Activated CD4-positive, alpha-beta memory T cell treated with anti-CD3 and anti-CD28 coated beads, Interleukin-2, amount 10 ng/mL, durations not matched to agents 7 days and 5 days (primary cell): ENCODE measurements at regions not wholly inside any gene's neighbourhood (a gene's known extent, or its start where the extent isn't known, plus 50 kb on each side); places are given as distances from the start of the nearest gene placed in this dataset.

Experiments
- CTCF ChIA-PET: fragments of 350-600 bp; sonication (Branson Sonifier 250); formaldehyde crosslinking; loops from one replicate; lab custom pipeline; 2021; ENCODE audit warnings: antibody characterized with exemption, inconsistent platforms; lab: Charles Lee
- POLR2A ChIA-PET: fragments of 350-600 bp; sonication (Branson Sonifier 250); formaldehyde crosslinking; loops from one replicate; lab custom pipeline; 2021; ENCODE audit warnings: antibody characterized with exemption; lab: Charles Lee
- DNase-seq: peaks from one replicate; pipeline ENCODE4 v3.0.0-alpha.2; 2020
- H3K27ac Mint-ChIP-seq: one replicate; pipeline ENCODE4 v1.8.0; 2021; ENCODE audit warnings: mild to moderate bottlenecking, mixed read lengths
- H3K27me3 Mint-ChIP-seq: one replicate; pipeline ENCODE4 v1.8.0; 2021; ENCODE audit warnings: mixed read lengths
- H3K36me3 Mint-ChIP-seq: one replicate; pipeline ENCODE4 v1.8.0; 2021; ENCODE audit warnings: low read depth, mixed read lengths
- H3K4me1 Mint-ChIP-seq: one replicate; pipeline ENCODE4 v1.8.0; 2021; ENCODE audit warnings: mixed read lengths
- H3K4me3 Mint-ChIP-seq: one replicate; pipeline ENCODE4 v1.8.0; 2021; ENCODE audit warnings: mild to moderate bottlenecking, mixed read lengths
- H3K9me3 Mint-ChIP-seq: one replicate; pipeline ENCODE4 v1.8.0; 2021; ENCODE audit warnings: mixed read lengths

DNA sequence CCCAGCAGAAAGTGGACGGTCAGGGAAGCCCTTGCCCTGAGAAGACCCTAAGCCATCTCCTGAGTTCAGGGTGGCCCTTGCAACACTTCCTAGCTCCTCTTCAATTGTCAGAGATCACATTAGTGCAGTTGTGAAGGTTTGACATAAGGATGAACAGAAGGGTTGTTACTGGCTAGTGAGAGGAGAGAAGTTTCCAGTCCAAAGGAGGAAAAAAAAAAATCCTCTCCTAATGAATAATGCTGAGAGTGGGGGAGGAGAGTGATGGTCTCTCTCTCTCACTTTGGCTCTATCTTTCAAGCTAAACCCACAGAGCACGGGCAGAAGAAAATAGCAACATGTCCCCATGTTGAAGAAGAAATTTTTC is 819.9 kb downstream of the BCL11A start:
- no peak for DNase-seq
- CTCF ChIA-PET: no interaction called here
- no peak overlapping the region for H3K4me3 Mint-ChIP-seq
- no peak overlapping the region for H3K27ac Mint-ChIP-seq
- H3K36me3 Mint-ChIP-seq: no peaks in the 10 kb centered on the region
- no peaks in the 10 kb centered on the region for H3K9me3 Mint-ChIP-seq
- no peaks in the 10 kb centered on the region for H3K27me3 Mint-ChIP-seq
- POLR2A ChIA-PET: no interaction called here
- no peaks in the 10 kb centered on the region for H3K4me1 Mint-ChIP-seq

DNA sequence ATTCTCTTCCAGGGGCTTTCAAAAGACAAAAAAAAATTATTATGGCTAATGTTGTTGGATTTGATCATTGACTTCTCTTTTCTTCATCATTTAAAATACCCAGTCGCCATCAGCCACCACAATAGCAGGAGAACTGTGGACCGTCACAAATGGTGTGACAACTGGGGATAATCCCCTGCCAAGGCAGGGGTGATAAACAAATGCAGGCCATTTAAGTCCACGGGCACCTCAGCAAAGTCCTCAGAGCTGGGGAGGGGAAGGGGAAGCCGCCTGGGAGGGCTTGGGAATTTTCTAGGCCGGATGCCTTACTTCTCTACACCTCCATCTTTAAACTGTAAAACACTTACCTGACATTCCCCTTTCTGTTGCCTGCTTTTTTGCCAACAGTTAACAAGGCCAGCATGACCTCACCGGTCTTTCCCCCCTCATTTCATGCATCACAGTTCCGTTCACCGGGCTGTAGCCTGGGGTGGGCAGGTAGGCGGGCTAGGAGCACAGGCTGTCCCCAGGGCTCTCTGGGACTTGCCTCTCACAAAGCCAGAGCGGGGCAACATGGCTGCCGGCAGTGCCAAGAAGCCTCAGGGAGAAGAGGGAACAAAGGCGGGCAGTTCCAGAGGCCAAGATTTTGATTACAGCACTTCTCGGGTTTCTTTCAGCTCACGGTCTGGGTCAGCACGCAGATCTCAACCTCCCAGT is 820.4 kb downstream of the BCL11A start:
- no peak overlapping the region for H3K27ac Mint-ChIP-seq
- H3K4me1 Mint-ChIP-seq: no peaks in the 10 kb centered on the region
- CTCF ChIA-PET: no interaction called here
- no peak for DNase-seq
- no peaks in the 10 kb centered on the region for H3K27me3 Mint-ChIP-seq
- POLR2A ChIA-PET: no interaction called here
- no peak overlapping the region for H3K4me3 Mint-ChIP-seq
- no peaks in the 10 kb centered on the region for H3K9me3 Mint-ChIP-seq
- H3K36me3 Mint-ChIP-seq: no peaks in the 10 kb centered on the region

DNA sequence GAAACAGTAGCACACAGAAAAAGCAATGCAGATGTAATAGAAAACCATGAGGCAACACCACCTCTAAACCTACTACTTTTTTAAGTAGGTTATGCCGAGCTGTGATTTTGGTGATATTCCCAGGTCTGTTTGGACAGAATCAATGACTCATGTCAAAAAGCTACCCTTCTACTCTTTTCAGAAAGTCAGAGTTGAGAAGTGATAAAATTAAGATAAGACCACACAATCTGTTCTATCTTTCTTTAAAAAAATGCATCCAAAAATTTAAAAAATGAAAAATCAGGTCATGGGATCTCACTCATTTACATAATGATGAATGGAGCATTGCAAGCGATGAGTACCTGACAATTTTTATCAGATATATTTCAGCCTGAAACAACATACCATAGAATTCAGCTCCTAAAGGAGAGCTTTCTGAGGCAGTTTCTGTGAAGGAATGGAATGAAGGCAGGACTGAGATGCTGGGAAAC is 826.3 kb downstream of the BCL11A start:
- Mint-ChIP-seq H3K4me1 (no peaks in the 10 kb centered on the region), H3K4me3 (no peak overlapping the region), H3K27ac (no peak overlapping the region), H3K27me3 (no peaks in the 10 kb centered on the region), H3K36me3 (no peaks in the 10 kb centered on the region), H3K9me3 (no peaks in the 10 kb centered on the region)
- no peak for DNase-seq
- CTCF ChIA-PET: no interaction called here
- POLR2A ChIA-PET: no interaction called here

DNA sequence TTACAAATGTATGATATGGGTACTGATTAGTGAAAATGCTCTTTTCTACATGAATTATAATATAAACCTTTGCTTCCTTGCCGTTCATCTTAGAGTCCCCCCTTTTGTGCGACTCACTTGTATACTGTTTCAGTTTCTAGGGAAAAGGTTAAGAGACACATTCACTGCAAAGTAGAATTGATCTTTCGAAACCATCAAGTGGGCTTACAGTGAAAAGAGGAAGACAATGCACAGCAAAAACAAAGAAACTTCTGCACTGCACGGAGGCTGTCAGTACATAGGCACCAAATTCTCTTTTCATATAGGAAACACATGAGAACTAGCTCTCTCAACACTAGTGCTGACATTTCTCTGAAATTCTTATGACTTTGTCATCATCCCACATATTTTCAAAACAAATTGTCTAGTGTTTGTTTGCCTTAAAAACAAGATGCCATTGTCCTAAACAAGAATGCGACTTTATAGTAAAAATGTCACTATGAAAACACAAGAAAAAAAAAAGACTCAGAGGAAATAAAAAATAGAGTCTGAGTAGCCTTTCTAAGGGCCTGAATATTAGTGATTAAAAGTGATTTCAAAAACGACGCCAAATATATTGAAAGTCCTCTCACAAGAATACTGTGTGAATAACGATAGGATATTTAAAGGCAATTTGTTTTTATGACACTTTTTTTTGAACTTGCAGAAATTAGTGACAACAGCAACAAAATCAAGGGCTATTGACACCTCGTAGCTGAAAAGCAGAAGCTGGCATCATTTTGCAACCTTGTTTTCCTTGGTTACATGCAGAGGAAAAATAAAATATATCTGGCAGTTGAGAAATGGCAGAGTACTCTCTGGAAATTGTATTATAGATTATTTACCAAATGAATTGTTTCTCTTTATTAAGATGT is 827.0 kb downstream of the BCL11A start:
- H3K36me3 Mint-ChIP-seq: no peaks in the 10 kb centered on the region
- H3K4me3 Mint-ChIP-seq: no peak overlapping the region
- ChIA-PET CTCF (no interaction called here), POLR2A (no interaction called here)
- no peaks in the 10 kb centered on the region for H3K27me3 Mint-ChIP-seq
- no peaks in the 10 kb centered on the region for H3K9me3 Mint-ChIP-seq
- DNase-seq: no peak
- no peak overlapping the region for H3K27ac Mint-ChIP-seq
- no peaks in the 10 kb centered on the region for H3K4me1 Mint-ChIP-seq

DNA sequence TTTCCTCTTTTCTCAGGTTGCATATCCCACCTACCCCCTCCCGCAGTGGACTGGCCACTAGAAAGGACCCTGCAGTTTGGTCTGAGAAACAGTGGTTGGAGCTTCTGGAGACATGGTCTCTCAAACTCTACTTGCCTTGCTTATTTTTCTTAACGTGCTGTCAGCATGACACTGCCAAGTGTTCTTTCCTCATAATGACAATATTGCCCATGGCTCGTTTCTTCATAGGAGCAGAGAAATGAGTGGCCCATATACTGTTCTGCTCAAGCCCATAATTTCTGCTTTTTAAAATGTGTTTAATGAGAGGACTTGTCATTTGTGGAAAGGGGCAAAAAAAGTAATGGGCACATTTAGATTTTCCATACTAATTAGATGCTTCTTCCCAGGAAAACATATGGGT is 828.7 kb downstream of the BCL11A start:
- no peaks in the 10 kb centered on the region for H3K36me3 Mint-ChIP-seq
- H3K4me3 Mint-ChIP-seq: no peak overlapping the region
- no peak overlapping the region for H3K27ac Mint-ChIP-seq
- H3K27me3 Mint-ChIP-seq: no peaks in the 10 kb centered on the region
- no peak for DNase-seq
- no peaks in the 10 kb centered on the region for H3K9me3 Mint-ChIP-seq
- POLR2A ChIA-PET: no interaction called here
- CTCF ChIA-PET: no interaction called here
- H3K4me1 Mint-ChIP-seq: no peaks in the 10 kb centered on the region

DNA sequence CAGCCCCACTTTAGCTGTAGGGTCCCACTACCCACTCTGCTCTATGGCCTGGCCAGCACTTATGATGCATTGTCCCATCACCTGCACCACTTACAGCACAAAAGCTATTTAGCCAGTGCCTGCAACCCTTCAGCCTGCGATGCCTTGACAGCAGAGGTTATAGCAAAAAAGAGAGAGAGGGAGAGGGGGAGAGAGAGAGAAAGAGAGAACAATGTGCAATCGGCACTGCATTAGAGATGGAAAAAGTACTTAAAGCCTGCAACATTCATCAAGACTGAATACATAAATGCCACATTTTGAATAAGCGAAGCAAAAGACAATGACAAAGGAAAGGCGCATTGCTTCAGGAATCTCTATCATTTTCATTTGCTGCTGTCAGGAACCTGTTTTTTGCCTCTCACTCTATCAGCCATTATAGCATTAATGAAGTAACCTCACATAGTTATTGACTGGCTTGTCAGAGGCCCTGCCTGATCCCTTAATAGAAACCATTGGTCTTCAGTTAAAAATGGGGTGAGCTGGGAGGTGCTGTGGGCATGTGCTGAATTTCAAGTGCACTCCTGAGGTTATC is 833.1 kb downstream of the BCL11A start:
- CTCF ChIA-PET: no interaction called here
- Mint-ChIP-seq H3K4me1 (no peaks in the 10 kb centered on the region), H3K27me3 (no peaks in the 10 kb centered on the region), H3K36me3 (no peaks in the 10 kb centered on the region), H3K9me3 (no peaks in the 10 kb centered on the region), H3K4me3 (no peak overlapping the region), H3K27ac (no peak overlapping the region)
- DNase-seq: no peak
- POLR2A ChIA-PET: no interaction called here

DNA sequence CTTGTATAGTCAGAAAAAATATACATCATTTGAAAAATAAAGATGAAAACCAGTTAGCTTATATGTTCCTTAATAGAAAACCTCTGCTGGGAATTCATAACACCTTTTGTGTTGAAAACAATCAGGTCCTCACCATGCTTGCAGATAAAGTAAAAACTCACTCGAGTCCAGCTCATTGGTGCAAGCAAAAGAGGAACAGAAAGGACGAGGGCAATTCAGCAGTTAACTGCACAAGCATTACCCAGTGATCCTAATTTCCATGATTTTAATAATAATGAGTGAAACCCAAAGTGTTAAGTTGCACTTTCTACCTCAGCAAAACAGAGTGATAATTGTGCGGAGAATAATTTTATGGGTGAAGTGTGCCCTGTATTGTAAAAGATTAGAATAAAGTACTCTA is 839.9 kb downstream of the BCL11A start:
- ChIA-PET CTCF (no interaction called here), POLR2A (no interaction called here)
- no peaks in the 10 kb centered on the region for H3K4me1 Mint-ChIP-seq
- no peak overlapping the region for H3K27ac Mint-ChIP-seq
- no peak overlapping the region for H3K4me3 Mint-ChIP-seq
- no peaks in the 10 kb centered on the region for H3K27me3 Mint-ChIP-seq
- no peaks in the 10 kb centered on the region for H3K36me3 Mint-ChIP-seq
- DNase-seq: no peak
- no peaks in the 10 kb centered on the region for H3K9me3 Mint-ChIP-seq

DNA sequence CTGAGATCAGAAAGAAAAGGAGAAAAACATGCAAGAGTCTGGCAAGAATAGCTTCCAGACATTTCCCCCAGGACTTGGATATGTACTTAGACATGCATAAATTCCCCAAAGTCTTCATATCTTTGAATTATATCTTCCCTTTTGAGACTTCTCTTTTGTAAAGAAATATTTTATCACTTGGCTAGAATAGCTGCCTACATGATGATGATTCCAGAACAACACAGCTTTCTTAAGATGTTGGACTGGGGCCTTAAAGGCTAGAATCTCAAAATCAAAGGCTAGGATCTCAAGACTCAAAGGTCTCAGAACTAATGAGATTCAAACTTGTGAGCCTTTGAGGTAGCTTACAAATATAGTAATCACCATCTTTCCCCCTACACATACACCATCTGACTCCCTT is 842.3 kb downstream of the BCL11A start:
- DNase-seq: no peak
- Mint-ChIP-seq H3K4me1 (no peaks in the 10 kb centered on the region), H3K4me3 (no peak overlapping the region), H3K27ac (no peak overlapping the region), H3K36me3 (no peaks in the 10 kb centered on the region), H3K27me3 (no peaks in the 10 kb centered on the region), H3K9me3 (no peaks in the 10 kb centered on the region)
- POLR2A ChIA-PET: no interaction called here
- CTCF ChIA-PET: no interaction called here

DNA sequence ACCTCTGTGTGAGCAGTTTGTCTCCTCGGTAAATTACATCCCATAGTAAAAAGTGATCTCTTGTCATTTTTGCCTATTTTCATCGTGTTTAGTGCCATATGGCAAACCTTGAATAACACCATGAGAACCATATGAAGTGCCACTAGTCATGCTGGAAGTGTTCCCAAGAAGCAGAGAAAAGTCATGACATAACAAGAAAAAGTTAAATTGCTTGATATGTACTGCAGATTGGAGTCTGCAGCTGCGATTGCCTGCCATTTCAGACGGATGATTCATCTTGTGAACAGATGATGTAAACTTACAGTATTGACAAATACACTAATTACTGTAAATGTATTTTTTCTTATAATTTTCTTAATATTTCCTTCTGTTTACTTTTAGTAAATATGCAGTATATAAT is 846.7 kb downstream of the BCL11A start:
- CTCF ChIA-PET: no interaction called here
- H3K27me3 Mint-ChIP-seq: no peaks in the 10 kb centered on the region
- H3K4me1 Mint-ChIP-seq: no peaks in the 10 kb centered on the region
- H3K27ac Mint-ChIP-seq: no peak overlapping the region
- no peak overlapping the region for H3K4me3 Mint-ChIP-seq
- DNase-seq: no peak
- H3K36me3 Mint-ChIP-seq: no peaks in the 10 kb centered on the region
- no peaks in the 10 kb centered on the region for H3K9me3 Mint-ChIP-seq
- POLR2A ChIA-PET: no interaction called here

DNA sequence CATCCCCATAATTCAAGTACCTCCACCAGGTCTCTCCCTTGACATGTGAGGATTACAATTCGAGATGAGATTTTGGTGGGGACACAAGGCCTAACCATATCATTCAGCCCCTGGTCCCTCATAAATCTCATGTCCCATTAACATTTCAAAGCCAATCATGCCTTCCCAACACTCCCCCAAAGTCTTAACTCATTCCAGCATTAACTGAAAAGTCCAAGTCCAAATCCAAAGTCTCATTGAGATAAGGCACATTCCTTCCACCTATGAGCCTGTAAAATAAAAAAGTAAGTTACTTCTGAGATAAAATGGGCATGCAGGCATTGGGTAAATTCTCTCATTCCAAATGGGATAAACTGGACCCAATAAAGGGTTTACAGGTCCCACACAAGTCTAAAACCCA is 849.7 kb downstream of the BCL11A start:
- ChIA-PET POLR2A (no interaction called here), CTCF (no interaction called here)
- Mint-ChIP-seq H3K9me3 (no peaks in the 10 kb centered on the region), H3K4me3 (no peak overlapping the region), H3K36me3 (no peaks in the 10 kb centered on the region), H3K4me1 (no peaks in the 10 kb centered on the region), H3K27ac (no peak overlapping the region), H3K27me3 (no peaks in the 10 kb centered on the region)
- DNase-seq: no peak

DNA sequence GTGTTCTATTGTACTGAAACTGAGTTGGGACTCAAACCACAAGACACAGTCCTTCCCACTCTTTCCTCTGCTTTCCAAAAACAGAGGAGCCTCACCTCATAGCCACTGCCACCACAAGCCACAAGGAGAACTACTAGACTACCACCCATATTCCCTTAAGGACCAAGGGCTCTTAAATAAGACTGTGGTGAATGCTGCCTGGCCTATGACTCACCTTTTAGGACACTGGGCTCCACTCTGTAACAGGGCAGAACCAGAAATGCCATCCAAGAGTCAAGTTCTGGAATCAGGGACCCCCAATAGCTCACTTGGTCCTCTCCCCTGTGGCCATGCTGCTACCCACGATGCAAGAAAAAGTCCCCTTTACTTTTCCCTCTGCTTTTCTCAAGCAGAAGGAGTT is 851.4 kb downstream of the BCL11A start:
- Mint-ChIP-seq H3K27ac (no peak overlapping the region), H3K36me3 (no peaks in the 10 kb centered on the region), H3K27me3 (no peaks in the 10 kb centered on the region), H3K4me1 (no peaks in the 10 kb centered on the region), H3K9me3 (no peaks in the 10 kb centered on the region), H3K4me3 (no peak overlapping the region)
- ChIA-PET CTCF (no interaction called here), POLR2A (no interaction called here)
- DNase-seq: no peak

DNA sequence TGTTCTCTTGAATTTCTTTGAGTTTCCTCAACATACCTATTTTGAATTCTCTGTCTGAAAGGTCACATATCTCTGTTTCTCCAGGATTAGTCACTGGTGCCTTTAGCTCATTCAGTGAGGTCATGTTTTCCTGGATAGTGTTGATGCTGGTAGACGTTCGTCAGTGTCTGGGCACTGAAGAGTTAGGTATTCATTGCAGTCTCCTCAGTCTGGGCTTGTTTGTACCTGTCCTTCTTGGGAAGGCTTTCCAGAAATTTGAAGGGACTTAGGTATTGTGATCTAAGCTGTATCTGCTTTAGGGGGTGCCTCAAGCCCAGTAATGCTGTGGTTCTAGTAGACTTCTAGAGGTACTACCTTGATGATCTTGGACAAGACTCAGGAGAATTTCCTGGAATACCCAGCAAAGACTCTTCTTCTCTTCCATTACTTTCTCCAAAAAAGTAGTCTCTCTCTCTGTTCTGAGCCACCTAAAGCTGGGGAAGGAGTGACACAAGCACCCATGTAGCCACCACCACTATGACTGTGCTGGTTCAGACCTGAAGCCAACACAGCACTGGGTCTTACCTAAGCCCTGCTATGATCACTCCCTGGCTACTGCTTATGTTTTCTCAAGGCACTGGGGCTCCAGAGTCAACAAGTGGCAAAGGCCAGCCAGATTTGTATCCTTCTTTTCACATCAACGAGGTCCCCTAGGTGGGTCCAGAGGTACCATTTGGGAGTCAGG is 852.0 kb downstream of the BCL11A start:
- no peaks in the 10 kb centered on the region for H3K27me3 Mint-ChIP-seq
- H3K36me3 Mint-ChIP-seq: no peaks in the 10 kb centered on the region
- POLR2A ChIA-PET: no interaction called here
- H3K9me3 Mint-ChIP-seq: no peaks in the 10 kb centered on the region
- CTCF ChIA-PET: no interaction called here
- no peak overlapping the region for H3K4me3 Mint-ChIP-seq
- no peak for DNase-seq
- H3K4me1 Mint-ChIP-seq: no peaks in the 10 kb centered on the region
- H3K27ac Mint-ChIP-seq: no peak overlapping the region

DNA sequence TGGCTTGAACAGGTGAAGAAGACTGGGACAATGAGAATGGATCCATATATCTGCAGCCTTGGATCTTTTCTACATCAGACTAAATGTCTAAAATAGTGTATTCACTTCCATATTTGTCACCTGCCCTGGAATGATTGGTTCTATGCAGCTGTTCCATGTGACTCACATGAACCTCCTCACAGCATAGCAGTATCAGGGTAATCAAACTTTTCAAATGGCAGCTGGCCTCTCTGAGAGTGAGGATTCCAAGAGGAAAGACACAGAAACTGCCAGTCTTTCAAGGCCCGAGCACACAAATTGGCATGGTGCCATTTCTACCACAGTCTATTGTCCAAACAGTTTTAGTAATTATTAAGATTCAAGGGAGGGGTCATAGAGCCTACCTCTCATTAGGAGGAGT is 859.3 kb downstream of the BCL11A start:
- H3K27ac Mint-ChIP-seq: no peak overlapping the region
- ChIA-PET CTCF (no interaction called here), POLR2A (no interaction called here)
- no peaks in the 10 kb centered on the region for H3K36me3 Mint-ChIP-seq
- no peaks in the 10 kb centered on the region for H3K9me3 Mint-ChIP-seq
- no peak overlapping the region for H3K4me3 Mint-ChIP-seq
- DNase-seq: no peak
- no peaks in the 10 kb centered on the region for H3K4me1 Mint-ChIP-seq
- no peaks in the 10 kb centered on the region for H3K27me3 Mint-ChIP-seq
